Osteoblast (primary cell): ENCODE measurements at regions not wholly inside any gene's neighbourhood (a gene's known extent, or its start where the extent isn't known, plus 50 kb on each side); places are given as distances from the start of the nearest gene placed in this dataset.

Source experiments
- DNase-seq: peaks from one replicate; pipeline ENCODE4 v3.0.0; 2011; ENCODE audit warnings: low spot score, mixed read lengths; ENCODE audit not compliant: insufficient read length; ENCODE audit errors: missing footprints
- H2AFZ ChIP-seq: 2 replicates; pipeline ENCODE4 v1.6.0; 2011; ENCODE audit warnings: mild to moderate bottlenecking, low read length
- H3K27ac ChIP-seq: 2 replicates; pipeline ENCODE4 v1.5.1; 2011; ENCODE audit warnings: mild to moderate bottlenecking, low read depth, low read length, moderate library complexity
- H3K27me3 ChIP-seq: 2 replicates; pipeline ENCODE4 v1.6.0; 2012; ENCODE audit warnings: mild to moderate bottlenecking, control low read depth, inconsistent platforms, low read length, moderate library complexity; ENCODE audit not compliant: insufficient read depth
- H3K36me3 ChIP-seq: 2 replicates; pipeline ENCODE4 v1.5.1; 2011; ENCODE audit warnings: mild to moderate bottlenecking, low read length, control low read depth, moderate library complexity; ENCODE audit not compliant: insufficient read depth
- H3K4me1 ChIP-seq: 2 replicates; pipeline ENCODE4 v1.5.1; 2011; ENCODE audit warnings: mild to moderate bottlenecking, low read length, control low read depth, moderate library complexity; ENCODE audit not compliant: insufficient read depth
- H3K4me2 ChIP-seq: 2 replicates; pipeline ENCODE4 v1.6.0; 2011; ENCODE audit warnings: mild to moderate bottlenecking, low read length; ENCODE audit not compliant: insufficient read depth
- H3K4me3 ChIP-seq: fragments of 200-600 bp; sonication (generic); 3 replicates; pipeline ENCODE4 v1.5.1; 2012; ENCODE audit warnings: mild to moderate bottlenecking, low read length, inconsistent platforms; ENCODE audit not compliant: insufficient read depth
- H3K79me2 ChIP-seq: 2 replicates; pipeline ENCODE4 v1.6.0; 2012; ENCODE audit warnings: mild to moderate bottlenecking, low read length, control low read depth, inconsistent platforms; ENCODE audit not compliant: insufficient read depth
- H3K9me3 ChIP-seq: 2 replicates; pipeline ENCODE4 v1.5.1; 2011; ENCODE audit warnings: low read depth, low read length, control low read depth
- H4K20me1 ChIP-seq: 2 replicates; pipeline ENCODE4 v1.6.0; 2012; ENCODE audit warnings: mild to moderate bottlenecking, low read length, control low read depth; ENCODE audit not compliant: insufficient read depth
- TF ChIP-seq, protein P1 (sequence below): IDR thresholded peaks from 2 replicates; pipeline ENCODE4 v1.5.1; 2011; ENCODE audit warnings: mild to moderate bottlenecking, low read depth, low read length, moderate library complexity; ENCODE audit errors: extremely low read depth

DNA sequence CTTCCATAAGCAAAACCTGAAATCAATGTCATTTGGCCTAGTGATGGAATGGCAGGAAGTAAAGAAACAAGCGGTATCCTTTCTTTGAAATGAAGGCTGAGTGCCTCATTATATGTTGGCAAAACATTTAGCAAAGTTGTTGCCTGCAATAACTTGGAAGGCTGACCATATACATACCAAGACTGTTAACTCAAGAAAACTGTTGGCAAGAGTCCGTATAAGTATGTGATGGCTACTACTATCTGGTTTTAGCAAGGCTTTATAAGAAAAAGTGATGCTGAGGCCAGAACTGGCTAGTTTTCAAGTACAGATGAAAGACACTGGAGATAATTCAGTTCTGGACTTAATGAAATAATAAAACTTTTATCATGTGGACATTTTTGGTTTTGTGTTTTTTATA is 356.2 kb downstream of the ZNF521 start:
- no peak overlapping the region for H3K27ac ChIP-seq

DNA sequence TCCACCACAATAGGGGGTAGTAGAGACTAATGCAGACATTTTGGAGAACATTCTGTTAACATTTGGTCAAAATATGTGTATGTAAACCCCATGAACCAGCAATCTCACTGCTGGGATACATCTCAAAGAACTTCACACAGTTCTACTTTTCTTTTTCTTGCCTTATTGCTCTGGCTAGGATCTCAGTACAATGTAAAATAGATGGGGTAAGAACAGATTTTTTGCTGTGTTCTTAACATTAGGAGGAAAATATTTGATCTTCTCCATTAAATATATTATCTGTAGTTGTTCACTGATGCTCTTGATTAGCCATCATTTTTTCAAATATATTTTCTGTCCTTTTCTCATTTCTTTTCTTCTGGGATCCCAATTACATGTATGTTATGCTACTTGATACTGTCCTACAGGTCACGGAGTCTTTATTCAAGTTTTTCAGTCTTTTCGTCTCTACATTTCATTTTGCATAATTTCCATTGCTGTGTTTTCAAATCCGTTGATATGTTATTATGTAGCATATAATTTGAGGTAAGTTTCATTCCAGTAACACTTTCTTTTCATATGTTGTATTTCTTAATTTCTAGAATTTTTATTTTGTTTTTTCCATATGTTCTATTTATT is 352.2 kb downstream of the ZNF521 start:
- H3K4me1 ChIP-seq: no peaks in the 10 kb centered on the region
- H3K79me2 ChIP-seq: no peaks in the 10 kb centered on the region
- H3K36me3 ChIP-seq: no peaks in the 10 kb centered on the region
- no peak overlapping the region for H3K27ac ChIP-seq
- no peaks in the 10 kb centered on the region for H3K9me3 ChIP-seq
- H3K27me3 ChIP-seq: no peaks in the 10 kb centered on the region
- no peaks in the 10 kb centered on the region for H4K20me1 ChIP-seq
- no peak overlapping the region for H3K4me2 ChIP-seq
- no peak overlapping the region for H2AFZ ChIP-seq
- DNase-seq: no peak
- TF ChIP-seq, protein P1, sequence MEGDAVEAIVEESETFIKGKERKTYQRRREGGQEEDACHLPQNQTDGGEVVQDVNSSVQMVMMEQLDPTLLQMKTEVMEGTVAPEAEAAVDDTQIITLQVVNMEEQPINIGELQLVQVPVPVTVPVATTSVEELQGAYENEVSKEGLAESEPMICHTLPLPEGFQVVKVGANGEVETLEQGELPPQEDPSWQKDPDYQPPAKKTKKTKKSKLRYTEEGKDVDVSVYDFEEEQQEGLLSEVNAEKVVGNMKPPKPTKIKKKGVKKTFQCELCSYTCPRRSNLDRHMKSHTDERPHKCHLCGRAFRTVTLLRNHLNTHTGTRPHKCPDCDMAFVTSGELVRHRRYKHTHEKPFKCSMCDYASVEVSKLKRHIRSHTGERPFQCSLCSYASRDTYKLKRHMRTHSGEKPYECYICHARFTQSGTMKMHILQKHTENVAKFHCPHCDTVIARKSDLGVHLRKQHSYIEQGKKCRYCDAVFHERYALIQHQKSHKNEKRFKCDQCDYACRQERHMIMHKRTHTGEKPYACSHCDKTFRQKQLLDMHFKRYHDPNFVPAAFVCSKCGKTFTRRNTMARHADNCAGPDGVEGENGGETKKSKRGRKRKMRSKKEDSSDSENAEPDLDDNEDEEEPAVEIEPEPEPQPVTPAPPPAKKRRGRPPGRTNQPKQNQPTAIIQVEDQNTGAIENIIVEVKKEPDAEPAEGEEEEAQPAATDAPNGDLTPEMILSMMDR: no peak
- H3K4me3 ChIP-seq: no peak overlapping the region

More for the DNA sequence above, 356.2 kb downstream of the ZNF521 start:
- no peak overlapping the region for H2AFZ ChIP-seq
- no peak overlapping the region for H3K4me3 ChIP-seq
- H3K4me1 ChIP-seq: no peaks in the 10 kb centered on the region
- no peaks in the 10 kb centered on the region for H3K9me3 ChIP-seq
- H3K79me2 ChIP-seq: no peaks in the 10 kb centered on the region
- H3K27me3 ChIP-seq: no peaks in the 10 kb centered on the region
- no peaks in the 10 kb centered on the region for H3K36me3 ChIP-seq
- H3K4me2 ChIP-seq: no peak overlapping the region
- no peak for DNase-seq
- TF ChIP-seq, protein P1: no peak
- H4K20me1 ChIP-seq: no peaks in the 10 kb centered on the region

DNA sequence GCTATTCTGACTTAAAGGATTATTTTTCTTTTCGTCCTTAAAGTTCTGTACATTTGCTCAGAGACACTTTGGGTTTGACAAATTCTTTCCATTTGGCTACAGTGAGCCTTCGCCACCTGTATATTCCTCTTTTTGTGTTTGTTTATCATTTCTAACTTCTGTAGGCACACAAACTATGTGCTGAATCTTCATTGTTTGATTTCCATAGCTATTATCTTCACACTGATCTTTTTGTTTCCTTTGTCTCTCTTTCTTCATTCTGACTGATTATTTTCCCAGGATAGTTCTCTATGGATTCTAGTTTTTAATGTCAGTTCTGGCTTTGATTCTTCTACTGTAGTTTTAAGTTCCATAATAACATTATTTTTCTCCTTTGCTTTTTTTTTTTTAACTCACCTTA is 350.2 kb downstream of the ZNF521 start:
- H4K20me1 ChIP-seq: no peaks in the 10 kb centered on the region
- H3K36me3 ChIP-seq: no peaks in the 10 kb centered on the region
- DNase-seq: no peak
- TF ChIP-seq, protein P1: no peak
- H3K27me3 ChIP-seq: no peaks in the 10 kb centered on the region
- no peak overlapping the region for H3K4me3 ChIP-seq
- H3K4me2 ChIP-seq: no peak overlapping the region
- no peak overlapping the region for H2AFZ ChIP-seq
- no peak overlapping the region for H3K27ac ChIP-seq
- no peaks in the 10 kb centered on the region for H3K4me1 ChIP-seq
- no peaks in the 10 kb centered on the region for H3K79me2 ChIP-seq
- no peaks in the 10 kb centered on the region for H3K9me3 ChIP-seq

DNA sequence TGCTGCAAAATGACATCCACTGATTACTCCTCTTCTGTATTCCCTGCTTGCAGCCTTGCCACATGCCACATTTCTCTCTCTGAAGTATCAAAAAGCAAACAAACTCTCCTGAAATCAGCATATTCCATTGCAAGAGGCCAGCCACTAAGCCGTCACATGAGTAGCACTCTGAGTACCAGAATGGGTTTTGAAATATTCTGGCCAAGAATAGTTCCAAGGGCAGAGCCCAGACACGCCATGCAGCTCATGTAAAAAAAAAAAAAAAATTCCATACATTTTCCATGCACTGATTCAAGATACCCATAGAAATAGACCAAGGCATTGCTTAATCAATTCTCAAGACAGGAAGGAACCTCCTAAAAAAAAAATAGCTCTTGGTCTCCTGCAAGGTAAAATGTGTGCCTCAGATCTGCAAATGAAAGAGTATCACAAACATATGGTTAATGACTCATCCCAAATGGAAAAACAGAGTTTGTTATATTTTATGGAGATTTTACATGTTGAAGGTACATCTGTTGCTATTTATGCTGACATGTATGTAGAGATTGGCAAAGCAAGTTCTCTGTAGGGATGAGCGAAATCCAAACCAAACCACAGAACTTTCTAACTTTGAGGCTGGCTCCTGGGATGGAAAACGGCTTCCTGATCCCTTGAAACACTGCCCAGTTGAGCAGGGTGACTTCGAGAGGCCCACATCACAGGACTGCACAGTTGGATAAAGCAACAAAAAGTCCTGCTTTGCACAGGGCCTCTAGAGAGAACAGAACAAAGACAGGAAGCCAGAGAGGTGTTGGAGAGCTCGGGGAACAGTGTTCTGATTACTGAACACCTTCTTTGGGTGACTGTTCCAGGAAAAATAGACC is 346.2 kb downstream of the ZNF521 start:
- H3K9me3 ChIP-seq: no peaks in the 10 kb centered on the region
- H3K4me1 ChIP-seq: no peaks in the 10 kb centered on the region
- H3K27me3 ChIP-seq: no peaks in the 10 kb centered on the region
- TF ChIP-seq, protein P1: no peak
- H3K27ac ChIP-seq: no peak overlapping the region
- no peaks in the 10 kb centered on the region for H3K79me2 ChIP-seq
- H3K36me3 ChIP-seq: no peaks in the 10 kb centered on the region
- H2AFZ ChIP-seq: no peak overlapping the region
- DNase-seq: no peak
- H3K4me3 ChIP-seq: no peak overlapping the region
- no peaks in the 10 kb centered on the region for H4K20me1 ChIP-seq
- H3K4me2 ChIP-seq: no peak overlapping the region
